ENCODE measurements at regions not wholly inside any gene's neighbourhood (a gene's known extent, or its start where the extent isn't known, plus 50 kb on each side); places are given as distances from the start of the nearest gene placed in this dataset.

DNA sequence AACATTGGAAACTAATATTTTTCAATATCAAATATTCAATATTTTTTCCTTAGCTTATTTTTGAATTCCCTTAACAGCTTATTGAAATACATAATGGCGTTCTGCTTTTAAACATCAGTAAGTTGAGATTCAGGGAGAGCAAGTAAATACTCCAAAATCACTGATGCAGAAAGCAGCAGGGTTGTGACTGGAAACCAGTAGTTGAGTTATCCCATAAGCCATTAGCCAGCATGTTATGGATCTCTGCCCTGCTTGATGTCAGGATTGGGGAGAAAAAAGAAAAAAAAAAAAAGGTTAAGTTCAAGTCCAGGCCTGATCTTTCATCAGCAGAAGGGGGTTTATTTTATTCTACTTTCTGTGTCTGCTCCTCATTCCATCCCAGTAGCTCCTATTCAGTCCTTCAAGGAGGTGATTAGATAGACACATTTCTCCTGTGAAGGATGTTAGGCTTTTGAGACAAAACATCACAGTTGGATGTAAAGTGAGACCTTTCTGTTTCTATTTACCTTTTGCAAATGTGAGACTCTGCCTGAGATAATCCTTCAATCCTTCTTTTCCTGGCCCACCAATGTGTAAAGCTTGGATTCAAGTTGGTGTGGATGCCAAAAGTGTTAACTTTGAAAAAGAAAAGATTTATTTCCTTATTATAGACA lies 110.9 kb upstream of the HDAC9 start:
- TF ChIP-seq, protein P1, sequence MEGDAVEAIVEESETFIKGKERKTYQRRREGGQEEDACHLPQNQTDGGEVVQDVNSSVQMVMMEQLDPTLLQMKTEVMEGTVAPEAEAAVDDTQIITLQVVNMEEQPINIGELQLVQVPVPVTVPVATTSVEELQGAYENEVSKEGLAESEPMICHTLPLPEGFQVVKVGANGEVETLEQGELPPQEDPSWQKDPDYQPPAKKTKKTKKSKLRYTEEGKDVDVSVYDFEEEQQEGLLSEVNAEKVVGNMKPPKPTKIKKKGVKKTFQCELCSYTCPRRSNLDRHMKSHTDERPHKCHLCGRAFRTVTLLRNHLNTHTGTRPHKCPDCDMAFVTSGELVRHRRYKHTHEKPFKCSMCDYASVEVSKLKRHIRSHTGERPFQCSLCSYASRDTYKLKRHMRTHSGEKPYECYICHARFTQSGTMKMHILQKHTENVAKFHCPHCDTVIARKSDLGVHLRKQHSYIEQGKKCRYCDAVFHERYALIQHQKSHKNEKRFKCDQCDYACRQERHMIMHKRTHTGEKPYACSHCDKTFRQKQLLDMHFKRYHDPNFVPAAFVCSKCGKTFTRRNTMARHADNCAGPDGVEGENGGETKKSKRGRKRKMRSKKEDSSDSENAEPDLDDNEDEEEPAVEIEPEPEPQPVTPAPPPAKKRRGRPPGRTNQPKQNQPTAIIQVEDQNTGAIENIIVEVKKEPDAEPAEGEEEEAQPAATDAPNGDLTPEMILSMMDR (conservative IDR thresholded peaks at IDR 0.05 in 1 of 2, IDR thresholded peaks at IDR 0.05 in 1 of 2; ENCODE audit: extremely low read depth in 1 of 2, insufficient read depth in 1 of 2, low read depth in 1 of 2, low read length in 2 of 2): no peak
- no peak for TF ChIP-seq EZH2 (IDR thresholded peaks at IDR 0.05; ENCODE audit: borderline replicate concordance, low read length)
